HepG2 (cell line): ENCODE measurements at regions not wholly inside any gene's neighbourhood (a gene's known extent, or its start where the extent isn't known, plus 50 kb on each side); places are given as distances from the start of the nearest gene placed in this dataset.

Source experiments
- KIAA2018 ChIP-seq: sonication (generic); formaldehyde crosslinking; IDR thresholded peaks from 2 replicates; pipeline ENCODE4 v1.5.0; 2020; ENCODE audit warnings: mild to moderate bottlenecking, missing genetic modification reagents, borderline replicate concordance
- MTF2 ChIP-seq: sonication (generic); formaldehyde crosslinking; IDR thresholded peaks from 2 replicates; pipeline ENCODE4 v1.5.0; 2020; ENCODE audit warnings: missing genetic modification reagents, borderline replicate concordance
- PBX3 ChIP-seq: sonication (generic); formaldehyde crosslinking; IDR thresholded peaks from 2 replicates; pipeline ENCODE4 v1.8.1; 2023; ENCODE audit warnings: missing genetic modification reagents, inconsistent platforms, borderline replicate concordance
- RBM22 ChIP-seq: fragments of 200-400 bp; formaldehyde crosslinking; optimal IDR thresholded peaks from 2 replicates; pipeline ENCODE3; 2017; ENCODE audit warnings: mild to moderate bottlenecking, low read length, moderate library complexity
- ZNF484 ChIP-seq: sonication (generic); formaldehyde crosslinking; IDR thresholded peaks from 2 replicates; pipeline ENCODE4 v1.5.1; 2020; ENCODE audit warnings: mild to moderate bottlenecking, low read depth, missing genetic modification reagents, borderline replicate concordance

GRCh38 chr4:114400531-114400930, 198.1 kb upstream of the UGT8 start (continued):
- no peak for TF ChIP-seq KIAA2018 (CRISPR knock-in tag)
- no peak for TF ChIP-seq RBM22
- TF ChIP-seq ZNF484, result no peak
- TF ChIP-seq MTF2, result no peak
- no peak for TF ChIP-seq PBX3 (CRISPR knock-in tag)
